ENCODE measurements at regions not wholly inside any gene's neighbourhood (a gene's known extent, or its start where the extent isn't known, plus 50 kb on each side); places are given as distances from the start of the nearest gene placed in this dataset.

GRCh38 chr1:29889776-29890175, 653.5 kb downstream of the PTPRU start:
- H3K4me3 ChIP-seq (ENCODE audit: low read depth, low read length) = no peak overlapping the region
- H3K36me3 ChIP-seq (ENCODE audit: control insufficient read depth, insufficient read depth, low read length) = no peaks in the 10 kb centered on the region
- ChIA-PET POLR2A (no interaction called here), CTCF (no interaction called here)
- no peak for DNase-seq (ENCODE audit: low read depth)
- no peak for TF ChIP-seq CTCF (IDR thresholded peaks at IDR 0.05; ENCODE audit: insufficient read depth, low read depth, low read length)
- no peaks in the 10 kb centered on the region for H3K27me3 ChIP-seq (ENCODE audit: control insufficient read depth, insufficient read depth, low read length)

GRCh38 chr1:29884740-29885139, 648.4 kb downstream of the PTPRU start:
- Histone ChIP-seq H3K36me3 (ENCODE audit: control insufficient read depth, insufficient read depth, low read length) (no peaks in the 10 kb centered on the region), H3K27me3 (ENCODE audit: control insufficient read depth, insufficient read depth, low read length) (no peaks in the 10 kb centered on the region), H3K4me3 (ENCODE audit: low read depth, low read length) (no peak overlapping the region)
- no peak for DNase-seq (ENCODE audit: low read depth)
- ChIA-PET CTCF (no interaction called here), POLR2A (no interaction called here)
- no peak for TF ChIP-seq CTCF (IDR thresholded peaks at IDR 0.05; ENCODE audit: insufficient read depth, low read depth, low read length)

- H3K36me3 ChIP-seq (ENCODE audit: control insufficient read depth, insufficient read depth, low read length) = no peaks in the 10 kb centered on the region
- no peak for DNase-seq (ENCODE audit: low read depth)
- TF ChIP-seq CTCF (IDR thresholded peaks at IDR 0.05; ENCODE audit: insufficient read depth, low read depth, low read length) = no peak
- no peaks in the 10 kb centered on the region for H3K27me3 ChIP-seq (ENCODE audit: control insufficient read depth, insufficient read depth, low read length)
- POLR2A ChIA-PET = no interaction called here
- H3K4me3 ChIP-seq (ENCODE audit: low read depth, low read length) = no peak overlapping the region
- CTCF ChIA-PET = no interaction called here
Observed at GRCh38 chr1:29883986-29884385, 647.7 kb downstream of the PTPRU start.

GRCh38 chr1:29883411-29883832, 647.1 kb downstream of the PTPRU start:
- no peak for TF ChIP-seq CTCF (IDR thresholded peaks at IDR 0.05; ENCODE audit: insufficient read depth, low read depth, low read length)
- H3K36me3 ChIP-seq (ENCODE audit: control insufficient read depth, insufficient read depth, low read length) = no peaks in the 10 kb centered on the region
- ChIA-PET POLR2A (no interaction called here), CTCF (no interaction called here)
- no peak overlapping the region for H3K4me3 ChIP-seq (ENCODE audit: low read depth, low read length)
- no peak for DNase-seq (ENCODE audit: low read depth)
- no peaks in the 10 kb centered on the region for H3K27me3 ChIP-seq (ENCODE audit: control insufficient read depth, insufficient read depth, low read length)

GRCh38 chr1:29880556-29880955, 644.2 kb downstream of the PTPRU start:
- CTCF ChIA-PET = interaction anchor here (1.5 kb wide), 1 partner anchor 176 kb away, joined by 4 read pairs; no protein-coding TSS in a partner anchor
- H3K4me3 ChIP-seq (ENCODE audit: low read depth, low read length) = no peak overlapping the region
- H3K27me3 ChIP-seq (ENCODE audit: control insufficient read depth, insufficient read depth, low read length) = no peaks in the 10 kb centered on the region
- TF ChIP-seq CTCF (IDR thresholded peaks at IDR 0.05; ENCODE audit: insufficient read depth, low read depth, low read length) = no peak
- H3K36me3 ChIP-seq (ENCODE audit: control insufficient read depth, insufficient read depth, low read length) = no peaks in the 10 kb centered on the region
- POLR2A ChIA-PET = no interaction called here
- no peak for DNase-seq (ENCODE audit: low read depth)

Measured in BJ (cell line).